ENCODE measurements at regions not wholly inside any gene's neighbourhood (a gene's known extent, or its start where the extent isn't known, plus 50 kb on each side); places are given as distances from the start of the nearest gene placed in this dataset.
"Not testable (repeated sequence)": the region's sequence is repeated elsewhere in the genome, so short reads cannot be mapped to it uniquely, and the experiment has no call there.

- CTCF ChIA-PET = interaction anchor here (0.7 kb wide), 1 partner anchor 22 kb away, joined by 3 read pairs; no protein-coding TSS in a partner anchor
Observed at GRCh38 chr1:234837713-234838112, 227.7 kb upstream of the IRF2BP2 start.

GRCh38 chr1:234836776-234837357, 226.9 kb upstream of the IRF2BP2 start:
- ChIA-PET CTCF (no interaction called here), POLR2A (no interaction called here)

More at GRCh38 chr1:234837713-234838112, 227.7 kb upstream of the IRF2BP2 start:
- POLR2A ChIA-PET = no interaction called here

- ChIA-PET CTCF (no interaction called here), POLR2A (no interaction called here)
Observed at GRCh38 chr1:234836045-234836681, 226.2 kb upstream of the IRF2BP2 start.

- POLR2A ChIA-PET = no interaction called here
Observed at GRCh38 chr1:234835239-234835638, 225.3 kb upstream of the IRF2BP2 start.

GRCh38 chr1:234833646-234834045, 223.7 kb upstream of the IRF2BP2 start:
- POLR2A ChIA-PET = no interaction called here
- CTCF ChIA-PET = no interaction called here

More at GRCh38 chr1:234835239-234835638, 225.3 kb upstream of the IRF2BP2 start:
- CTCF ChIA-PET = no interaction called here

- POLR2A ChIA-PET = no interaction called here
- CTCF ChIA-PET = no interaction called here
Observed at GRCh38 chr1:234833118-234833517, 223.1 kb upstream of the IRF2BP2 start.

- ChIA-PET CTCF (interaction anchor here (0.6 to 1.1 kb wide), 2 partner anchors 83 to 266 kb away, joined by 3 read pairs; no protein-coding TSS in a partner anchor), POLR2A (no interaction called here)
Observed at GRCh38 chr1:234827656-234828055, 217.7 kb upstream of the IRF2BP2 start.

- CTCF ChIA-PET = interaction anchor here (1.1 kb wide), 1 partner anchor 266 kb away, joined by 3 read pairs; no protein-coding TSS in a partner anchor
- POLR2A ChIA-PET = no interaction called here
Observed at GRCh38 chr1:234827181-234827580, 217.2 kb upstream of the IRF2BP2 start.

GRCh38 chr1:234826352-234826751, 216.4 kb upstream of the IRF2BP2 start:
- CTCF ChIA-PET = no interaction called here

GRCh38 chr1:234825498-234826165, 215.7 kb upstream of the IRF2BP2 start:
- ChIA-PET CTCF (no interaction called here), POLR2A (no interaction called here)

More at GRCh38 chr1:234826352-234826751, 216.4 kb upstream of the IRF2BP2 start:
- POLR2A ChIA-PET = no interaction called here

GRCh38 chr1:234824836-234825235, 214.9 kb upstream of the IRF2BP2 start:
- CTCF ChIA-PET = interaction anchor here (0.7 kb wide), 1 partner anchor 580 kb away, joined by 3 read pairs; no protein-coding TSS in a partner anchor
- POLR2A ChIA-PET = not testable (repeated sequence)

GRCh38 chr1:234823191-234824176, 213.5 kb upstream of the IRF2BP2 start:
- POLR2A ChIA-PET = no interaction called here
- CTCF ChIA-PET = no interaction called here

- ChIA-PET POLR2A (no interaction called here), CTCF (no interaction called here)
Observed at GRCh38 chr1:234821840-234822239, 211.9 kb upstream of the IRF2BP2 start.

GRCh38 chr1:234820597-234820996, 210.6 kb upstream of the IRF2BP2 start:
- ChIA-PET POLR2A (no interaction called here), CTCF (no interaction called here)

- CTCF ChIA-PET, POLR2A ChIA-PET: not testable (repeated sequence)
Observed at GRCh38 chr1:234819845-234820244, 209.9 kb upstream of the IRF2BP2 start.

GRCh38 chr1:234818040-234818387, 208.0 kb upstream of the IRF2BP2 start:
- POLR2A ChIA-PET, CTCF ChIA-PET: not testable (repeated sequence)

GRCh38 chr1:234817313-234818039, 207.5 kb upstream of the IRF2BP2 start:
- CTCF ChIA-PET, POLR2A ChIA-PET: not testable (repeated sequence)

GRCh38 chr1:234816864-234817263, 206.9 kb upstream of the IRF2BP2 start:
- CTCF ChIA-PET, POLR2A ChIA-PET: not testable (repeated sequence)

GRCh38 chr1:234816186-234816851, 206.3 kb upstream of the IRF2BP2 start:
- CTCF ChIA-PET, POLR2A ChIA-PET: not testable (repeated sequence)

Data from activated CD8-positive, alpha-beta memory T cell treated with anti-CD3 and anti-CD28 coated beads for 36 hours (primary cell).